ACHN (cell line): ENCODE measurements at regions not wholly inside any gene's neighbourhood (a gene's known extent, or its start where the extent isn't known, plus 50 kb on each side); places are given as distances from the start of the nearest gene placed in this dataset.
"Not testable (repeated sequence)": the region's sequence is repeated elsewhere in the genome, so short reads cannot be mapped to it uniquely, and the experiment has no call there.

Experiments used
- DNase-seq: peaks from one replicate; pipeline ENCODE4 v3.0.0-alpha.2; 2015
- in situ Hi-C: cut with HindIII; loops from 2 replicates; pipeline ENCODE4 v1.10.0; 2017; ENCODE audit warnings: low sequenced_read_pairs, low pct_ligation_motif_present, low pct_unique_long_range_greater_than_20kb

DNA sequence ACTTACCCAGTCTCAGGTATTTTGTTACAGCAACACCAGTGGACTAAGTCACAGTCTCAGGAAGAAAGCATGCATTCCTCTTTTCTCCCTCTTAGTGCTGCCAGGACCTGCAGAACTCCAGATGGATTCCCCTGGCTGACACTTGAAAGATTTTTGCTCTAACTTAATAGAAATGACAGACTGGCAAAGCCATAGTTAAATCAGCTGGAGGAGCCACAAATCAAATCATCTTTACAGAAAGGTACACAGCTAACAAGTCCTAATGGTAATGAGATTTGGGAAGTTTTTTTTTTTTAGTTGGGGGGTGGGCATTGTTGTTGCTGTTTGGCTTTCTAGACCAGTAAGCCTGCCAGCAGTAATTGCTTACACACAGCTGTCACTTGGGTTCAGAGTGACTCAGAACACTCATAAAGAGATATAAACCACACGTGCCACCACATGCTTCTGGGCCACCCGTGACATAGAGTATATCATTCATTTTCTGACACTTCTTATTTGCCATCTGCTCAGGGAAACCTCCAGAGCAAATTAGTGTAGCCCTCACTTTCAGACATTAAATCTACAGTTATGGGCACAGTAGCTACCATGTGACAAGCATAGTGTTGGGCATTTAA, 72.4 kb downstream of the FH start:
- in situ Hi-C loops, result no loop called here
- DNase-seq, result no peak

GRCh38 chr1:241444836-241445235, 74.7 kb downstream of the FH start:
- no peak for DNase-seq
- in situ Hi-C loops, result no loop called here

DNA sequence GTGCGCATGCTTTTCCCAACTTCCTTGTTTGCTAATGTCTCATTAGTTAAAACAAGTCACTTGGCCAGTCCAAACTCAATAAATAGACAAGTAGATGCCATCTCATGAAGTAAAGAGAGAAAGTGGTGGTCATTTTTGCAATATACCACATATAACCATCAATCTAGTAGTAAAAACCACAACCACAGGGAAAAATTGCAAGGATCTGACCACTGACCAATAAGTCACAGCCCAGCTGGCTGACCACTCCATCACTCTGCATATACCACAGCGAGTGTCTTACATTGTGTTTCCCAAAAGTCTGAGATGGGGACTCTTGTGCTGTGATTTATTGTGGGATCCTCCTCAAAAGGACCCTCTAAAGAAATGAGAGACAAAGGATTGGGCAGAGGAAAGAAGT, 76.0 kb downstream of the FH start:
- in situ Hi-C loops, result no loop called here
- no peak for DNase-seq

GRCh38 chr1:241442686-241443085, 76.9 kb downstream of the FH start:
- no peak for DNase-seq
- in situ Hi-C loops, result no loop called here

DNA sequence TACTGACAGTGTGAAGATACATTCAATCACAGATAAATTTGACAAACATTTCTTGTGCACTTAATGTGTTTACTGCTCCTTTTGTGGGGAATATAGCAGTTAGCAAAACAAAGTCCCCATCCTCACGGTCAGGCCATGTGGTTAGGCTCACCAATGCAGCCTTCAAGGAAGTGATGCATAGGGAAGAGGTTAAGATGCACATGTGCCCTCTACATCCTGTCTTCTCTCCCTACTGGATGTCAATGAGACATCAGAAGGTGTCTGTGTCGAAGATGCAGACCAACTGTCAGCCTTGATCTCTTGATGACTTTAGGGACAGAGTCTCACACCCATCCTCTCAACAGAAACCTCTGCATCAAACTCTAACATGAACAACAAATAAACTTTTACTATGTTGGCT, 78.7 kb downstream of the FH start:
- DNase-seq, result no peak
- in situ Hi-C loops, result no loop called here

- in situ Hi-C loops, result not testable (repeated sequence)
These were observed 80.9 kb downstream of the FH start for GRCh38 chr1:241438686-241439085.

DNA sequence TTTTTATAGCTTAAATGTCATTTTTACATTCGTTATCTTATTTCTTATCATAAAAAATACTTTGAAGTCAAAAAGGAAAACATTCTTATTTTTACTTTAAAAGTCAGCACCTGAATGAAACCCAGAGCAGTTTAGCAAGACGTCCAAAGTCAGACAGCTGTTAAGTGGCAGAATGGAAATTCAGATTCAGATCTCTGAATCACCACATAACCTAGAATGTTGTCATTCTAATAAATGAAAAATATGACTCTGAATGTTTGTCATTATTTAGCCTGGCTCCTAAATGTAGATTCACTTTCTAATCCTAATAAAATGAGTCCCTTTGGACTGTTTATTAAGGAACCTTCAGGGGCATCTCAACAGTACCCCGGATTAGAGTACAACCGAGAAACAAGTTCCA, 75.2 kb upstream of the RGS7 start:
- in situ Hi-C loops, result no loop called here
- DNase-seq, result no peak

More at GRCh38 chr1:241438686-241439085, 80.9 kb downstream of the FH start:
- DNase-seq, result not testable (repeated sequence)

- in situ Hi-C loops, DNase-seq: not testable (repeated sequence)
These were observed 68.1 kb upstream of the RGS7 start for GRCh38 chr1:241425091-241425490.

DNA sequence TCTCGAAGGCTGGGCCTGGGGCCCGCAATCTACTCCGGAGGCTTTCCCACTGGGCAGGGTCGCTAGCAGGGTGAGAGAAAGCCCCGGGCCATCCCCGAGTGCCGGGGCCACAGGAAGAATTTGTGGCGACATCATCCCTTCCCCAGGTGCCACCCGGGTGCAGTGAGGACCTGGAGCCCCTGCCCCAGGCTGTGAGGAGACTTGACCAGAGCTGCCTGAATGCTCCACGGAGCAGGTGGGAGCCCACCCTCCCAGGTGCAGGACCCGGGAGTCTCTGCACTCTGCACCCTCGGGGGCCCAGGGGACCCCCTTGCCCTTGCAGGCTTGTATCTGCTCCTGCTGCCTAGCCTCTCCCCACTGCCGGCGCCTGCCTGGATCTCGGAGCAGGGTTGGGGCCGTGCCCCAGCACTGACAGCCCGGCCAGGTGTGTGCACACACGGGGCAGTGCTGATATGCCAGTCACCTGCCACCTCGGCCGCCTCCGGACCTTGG, 67.5 kb upstream of the RGS7 start:
- DNase-seq, result no peak
- in situ Hi-C loops, result no loop called here

DNA sequence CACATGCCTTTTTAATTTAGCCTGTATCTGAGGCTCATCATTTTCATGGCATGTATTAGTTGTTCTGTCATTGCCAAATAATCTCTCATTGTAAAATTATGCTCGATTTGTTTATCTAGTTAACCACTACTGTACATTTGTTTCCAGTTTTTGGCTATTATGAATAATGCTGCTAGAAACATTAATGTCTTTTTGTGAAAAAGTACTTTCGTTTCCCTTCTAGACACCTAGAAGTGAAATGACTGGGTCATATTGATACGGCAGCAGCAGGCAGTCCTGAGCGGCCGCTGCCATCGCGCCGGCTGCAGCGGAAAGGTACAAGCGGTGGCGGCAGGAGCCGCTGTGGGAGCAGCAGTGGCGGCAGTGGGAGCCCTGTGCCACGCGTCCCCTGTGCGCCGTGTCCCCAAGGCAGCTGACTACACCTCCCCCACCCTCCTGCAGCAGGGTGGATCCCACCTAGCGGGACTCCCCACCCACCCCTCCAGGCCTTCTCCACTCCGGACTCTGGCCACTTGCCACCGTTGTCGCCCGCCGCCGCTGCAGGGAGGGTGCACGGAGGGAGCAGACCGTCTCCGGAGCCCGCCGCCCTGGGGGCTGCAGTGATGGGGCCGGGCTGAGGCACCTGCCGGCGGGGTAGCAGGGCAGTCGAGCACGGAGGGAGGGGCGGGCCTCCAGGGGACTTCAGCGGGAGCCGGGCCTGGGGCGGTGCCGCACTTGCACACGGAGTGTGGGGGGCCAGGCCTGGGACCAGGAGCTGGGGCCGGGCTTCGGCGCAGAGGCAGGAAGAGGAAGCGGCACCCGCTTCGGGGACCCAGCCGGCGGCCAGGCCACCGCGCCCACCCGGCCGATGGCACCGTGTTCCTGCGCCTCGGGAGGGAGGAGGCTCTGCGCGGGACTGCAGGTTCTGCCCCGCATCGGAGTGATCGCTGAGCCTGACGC, 66.8 kb upstream of the RGS7 start:
- in situ Hi-C loops, result no loop called here
- peak; percentile 21 for DNase-seq

GRCh38 chr1:241422470-241422869, 65.5 kb upstream of the RGS7 start:
- in situ Hi-C loops, result no loop called here
- no peak for DNase-seq

DNA sequence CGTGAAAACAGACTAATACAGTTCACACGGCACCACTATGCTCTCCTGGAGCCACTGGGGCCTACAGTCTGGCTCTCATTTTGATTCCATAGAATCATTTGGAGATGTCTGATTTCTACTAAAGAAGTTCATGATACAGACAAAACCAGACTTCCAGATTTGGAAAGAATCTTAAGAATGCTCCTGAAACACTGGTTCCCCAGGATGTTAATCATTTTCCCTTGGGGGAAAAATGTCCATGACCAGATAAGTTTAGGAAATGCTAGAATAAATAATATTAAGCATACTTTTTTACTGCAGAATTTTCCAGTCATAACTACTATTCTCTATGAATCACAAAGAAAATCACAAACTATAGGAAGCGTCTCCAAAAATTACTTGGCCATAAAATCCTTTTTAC, 63.0 kb upstream of the RGS7 start:
- in situ Hi-C loops, result no loop called here
- DNase-seq, result no peak

DNA sequence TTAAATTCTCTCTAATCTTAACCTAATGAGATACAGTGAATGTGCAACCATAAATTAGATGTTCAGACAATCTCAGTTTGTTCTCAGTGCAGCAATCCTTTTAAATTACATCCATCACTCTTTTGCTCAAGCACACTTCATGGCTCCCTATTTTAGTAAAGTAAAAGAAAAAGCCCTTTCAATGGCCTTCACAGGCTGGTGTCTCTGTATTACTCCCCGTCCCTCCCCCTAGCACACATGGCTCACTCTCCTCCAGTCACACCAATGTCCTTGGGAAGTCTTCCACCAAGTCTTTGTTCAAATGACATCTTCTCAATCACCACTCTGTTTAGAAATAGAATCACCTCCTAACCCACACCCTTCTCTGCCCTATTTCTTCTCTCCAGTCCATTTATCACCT, 60.3 kb upstream of the RGS7 start:
- no peak for DNase-seq
- in situ Hi-C loops, result no loop called here

- in situ Hi-C loops, result no loop called here
These were observed 57.0 kb upstream of the RGS7 start for GRCh38 chr1:241413974-241414373.

DNA sequence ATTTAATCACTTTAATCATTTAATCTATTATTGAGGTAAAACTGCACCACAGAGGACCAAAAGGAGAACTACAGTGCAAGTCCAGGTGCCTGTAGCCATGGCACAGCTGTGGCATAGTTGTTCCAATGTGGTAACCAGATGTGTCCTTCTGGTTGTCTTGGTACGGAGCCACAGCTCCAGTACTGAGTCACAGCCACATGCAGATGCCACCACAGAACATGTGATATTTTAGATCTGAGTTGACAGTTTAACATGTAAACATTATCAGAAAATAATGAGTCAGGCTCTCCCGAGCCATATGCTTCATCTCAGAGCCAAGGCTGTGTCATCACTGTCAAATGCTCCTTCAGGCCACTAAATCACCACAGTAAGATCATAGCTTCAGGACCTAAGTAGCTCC, 56.4 kb upstream of the RGS7 start:
- in situ Hi-C loops, result no loop called here
- peak; percentile 35 for DNase-seq

More at GRCh38 chr1:241413974-241414373, 57.0 kb upstream of the RGS7 start:
- DNase-seq, result no peak

GRCh38 chr1:241412646-241413045, 55.6 kb upstream of the RGS7 start:
- in situ Hi-C loops, result no loop called here
- no peak for DNase-seq

DNA sequence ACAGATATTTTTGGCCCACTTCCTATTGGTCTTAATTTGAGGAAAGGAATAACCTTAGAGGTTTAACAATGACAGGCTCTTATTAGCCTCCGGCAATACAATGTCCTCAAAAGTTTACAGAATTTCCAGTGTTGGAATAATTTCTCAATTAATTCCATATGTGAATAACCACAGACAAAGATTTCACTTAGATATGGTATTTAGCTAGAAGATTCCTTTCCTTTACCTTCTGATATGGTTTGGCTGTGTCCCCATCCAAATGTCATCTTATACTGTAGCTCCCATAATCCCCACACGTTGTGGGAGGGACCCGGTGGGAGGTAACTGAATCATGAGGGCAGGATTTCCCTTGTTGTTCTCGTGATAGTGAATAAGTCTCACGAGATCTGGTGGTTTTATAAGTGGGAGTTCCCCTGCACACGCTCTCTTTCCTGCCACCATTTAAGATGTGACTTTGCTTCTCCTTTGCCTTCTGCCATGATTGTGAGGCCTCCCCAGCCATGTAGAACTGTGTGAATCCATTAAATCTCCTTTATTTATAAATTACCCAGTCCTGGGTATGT, 54.9 kb upstream of the RGS7 start:
- in situ Hi-C loops, result no loop called here
- no peak for DNase-seq

GRCh38 chr1:241411056-241411775, 54.2 kb upstream of the RGS7 start:
- DNase-seq, result peak; percentile 12
- in situ Hi-C loops, result no loop called here

DNA sequence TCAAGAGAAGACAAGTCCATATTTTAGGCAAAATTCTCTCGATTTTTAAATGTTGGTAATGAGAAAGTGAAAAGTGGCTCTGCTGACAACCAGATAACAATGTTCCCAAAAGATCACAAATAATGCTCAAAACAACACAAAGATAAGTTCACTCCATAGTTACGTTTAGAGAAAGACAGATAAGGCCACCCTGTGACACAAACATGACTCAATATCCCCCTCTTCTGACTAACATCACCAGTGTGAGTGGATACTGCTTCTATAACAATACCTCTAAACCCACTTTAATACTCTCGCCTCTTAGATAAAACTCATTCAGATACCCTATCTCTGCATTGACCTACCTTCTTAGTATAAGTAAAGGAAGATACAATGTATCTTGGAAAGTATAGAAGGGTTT, 51.2 kb upstream of the RGS7 start:
- in situ Hi-C loops, result no loop called here
- DNase-seq, result peak; percentile 26
